GM19324 (cell line): ENCODE measurements at regions not wholly inside any gene's neighbourhood (a gene's known extent, or its start where the extent isn't known, plus 50 kb on each side); places are given as distances from the start of the nearest gene placed in this dataset.
"Not testable (repeated sequence)": the region's sequence is repeated elsewhere in the genome, so short reads cannot be mapped to it uniquely, and the experiment has no call there.

Experiments used
- ATAC-seq: cut with Tn5 transposase; IDR thresholded peaks from one replicate; pipeline ENCODE4 v1.9.1; 2021; ENCODE audit warnings: mild to moderate bottlenecking, moderate library complexity; ENCODE audit not compliant: unreplicated experiment, low FRiP score

GRCh38 chr2:103361712-103362111 lies 599.9 kb downstream of the TMEM182 start:
- no peak for ATAC-seq

- no peak for ATAC-seq
Measured at GRCh38 chr2:103363639-103364038, 601.8 kb downstream of the TMEM182 start.

- no peak for ATAC-seq
Measured at GRCh38 chr2:103364177-103364576, 602.3 kb downstream of the TMEM182 start.

- no peak for ATAC-seq
Measured at GRCh38 chr2:103365071-103365470, 603.2 kb downstream of the TMEM182 start.

- no peak for ATAC-seq
Measured at GRCh38 chr2:103367877-103368276, 606.0 kb downstream of the TMEM182 start.

GRCh38 chr2:103383541-103383940 lies 621.7 kb downstream of the TMEM182 start:
- ATAC-seq, result no peak

- ATAC-seq, result no peak
Measured at GRCh38 chr2:103386872-103387271, 625.0 kb downstream of the TMEM182 start.

- no peak for ATAC-seq
Measured at GRCh38 chr2:103387888-103388287, 626.1 kb downstream of the TMEM182 start.

GRCh38 chr2:103396152-103396551 lies 634.3 kb downstream of the TMEM182 start:
- no peak for ATAC-seq

- no peak for ATAC-seq
Measured at GRCh38 chr2:103401621-103402020, 639.8 kb downstream of the TMEM182 start.

GRCh38 chr2:103402336-103402735 lies 640.5 kb downstream of the TMEM182 start:
- no peak for ATAC-seq

GRCh38 chr2:103402944-103403343 lies 641.1 kb downstream of the TMEM182 start:
- ATAC-seq, result no peak

- not testable (repeated sequence) for ATAC-seq
Measured at GRCh38 chr2:103403388-103403787, 641.6 kb downstream of the TMEM182 start.

GRCh38 chr2:103410221-103410620 lies 648.4 kb downstream of the TMEM182 start:
- no peak for ATAC-seq

GRCh38 chr2:103419506-103419905 lies 657.7 kb downstream of the TMEM182 start:
- no peak for ATAC-seq

- no peak for ATAC-seq
Measured at GRCh38 chr2:103423100-103423499, 661.3 kb downstream of the TMEM182 start.

GRCh38 chr2:103427567-103427966 lies 665.7 kb downstream of the TMEM182 start:
- ATAC-seq, result no peak

GRCh38 chr2:103430191-103430590 lies 668.4 kb downstream of the TMEM182 start:
- no peak for ATAC-seq

- ATAC-seq, result no peak
Measured at GRCh38 chr2:103435010-103435409, 673.2 kb downstream of the TMEM182 start.

GRCh38 chr2:103437161-103437560 lies 675.3 kb downstream of the TMEM182 start:
- ATAC-seq, result no peak

GRCh38 chr2:103445347-103445746 lies 683.5 kb downstream of the TMEM182 start:
- ATAC-seq, result no peak

- ATAC-seq, result no peak
Measured at GRCh38 chr2:103448495-103448894, 686.7 kb downstream of the TMEM182 start.

- ATAC-seq, result no peak
Measured at GRCh38 chr2:103451283-103451682, 689.5 kb downstream of the TMEM182 start.
